Anterior cingulate cortex (tissue), 58 donors: ENCODE measurements at regions not wholly inside any gene's neighbourhood (a gene's known extent, or its start where the extent isn't known, plus 50 kb on each side); places are given as distances from the start of the nearest gene placed in this dataset.
"Not testable (repeated sequence)": the region's sequence is repeated elsewhere in the genome, so short reads cannot be mapped to it uniquely, and the experiment has no call there.

Experiments
- DNase-seq, 58 donors: peaks; one replicate each; lab custom pipeline; 2025; lab: John Stamatoyannopoulos, UW

DNA sequence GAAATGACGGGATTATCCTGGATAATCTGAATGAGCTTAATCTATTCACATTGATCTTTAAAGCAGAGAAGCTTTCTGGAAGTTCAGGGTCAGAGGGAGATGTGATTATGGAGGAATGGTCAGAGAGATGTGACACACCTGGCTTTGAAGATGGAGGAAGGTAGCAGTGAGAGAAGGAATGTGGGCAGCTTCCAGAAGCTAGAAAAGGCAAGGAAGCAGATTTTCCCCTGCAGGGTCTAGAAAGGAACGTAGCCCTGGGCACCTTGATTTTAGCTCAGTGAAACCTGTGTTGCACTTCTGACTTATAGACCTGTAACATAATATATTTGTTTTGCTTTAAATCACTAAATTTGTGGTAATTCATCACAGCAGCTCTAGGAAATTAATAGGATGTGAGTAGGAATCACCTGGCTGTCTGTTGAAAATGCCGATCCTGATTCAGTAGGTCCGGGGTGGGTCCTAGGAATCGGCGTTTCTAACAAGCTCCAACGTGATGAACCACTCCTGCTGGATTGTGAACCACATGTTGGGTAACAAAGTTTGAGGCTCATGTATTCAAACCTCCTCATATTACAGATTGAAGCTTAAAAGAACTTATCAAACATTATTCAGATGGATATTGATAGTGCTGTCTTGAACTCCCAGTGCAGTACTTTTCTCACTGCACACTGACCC lies 157.0 kb downstream of the GJA1 start:
- DNase-seq: no peak

DNA sequence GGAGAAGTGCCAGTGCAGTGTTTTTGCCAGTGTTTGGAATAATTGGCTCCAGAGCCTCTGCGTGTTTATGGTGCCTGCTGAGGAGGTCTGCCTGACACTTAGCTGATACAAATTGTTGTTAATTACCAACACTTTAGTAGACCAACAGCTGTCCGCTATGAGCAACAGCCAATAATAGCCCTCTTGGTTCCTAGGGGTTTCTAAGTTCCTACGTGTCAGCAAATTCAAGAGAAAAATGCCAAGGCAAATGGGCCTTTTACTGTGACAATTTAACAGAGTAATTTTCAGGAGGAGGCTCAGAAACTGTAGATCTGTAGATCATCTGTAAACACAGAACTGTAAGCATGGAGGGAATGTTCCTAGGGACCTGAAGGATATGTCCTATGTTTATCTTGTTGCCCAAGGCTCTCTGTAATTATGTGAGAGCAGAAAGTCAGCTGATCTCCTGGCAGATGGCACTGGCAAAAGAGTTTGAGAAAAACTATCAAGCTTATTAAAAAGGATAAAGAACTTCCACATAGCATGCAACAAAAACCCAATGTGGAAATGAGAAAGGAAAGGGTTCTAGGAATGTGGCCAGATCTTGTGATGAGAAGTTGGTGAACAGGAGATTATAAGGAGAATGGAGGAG lies 157.7 kb downstream of the GJA1 start:
- DNase-seq: peak in 18 of 58 donors; percentile 0 to 48 (median 22)

DNA sequence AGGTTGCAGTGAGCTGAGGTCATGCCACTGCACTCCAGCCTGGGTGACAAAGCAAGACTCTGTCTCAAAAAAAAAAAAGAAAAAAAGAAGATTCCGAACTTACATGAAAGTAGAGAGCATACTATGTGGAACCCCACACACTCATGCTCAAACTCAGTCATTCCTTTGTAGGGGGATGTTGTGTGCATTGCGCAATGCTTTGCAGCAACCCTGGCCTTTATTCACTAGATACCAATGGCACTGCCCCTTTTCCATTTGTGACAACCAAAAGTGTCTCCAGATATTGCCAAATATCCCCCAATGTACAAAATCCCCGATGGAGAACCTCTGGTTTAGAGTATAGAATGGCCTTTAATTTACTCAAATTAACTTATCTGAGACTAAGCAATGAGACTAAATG lies 158.6 kb downstream of the GJA1 start:
- no peak for DNase-seq

DNA sequence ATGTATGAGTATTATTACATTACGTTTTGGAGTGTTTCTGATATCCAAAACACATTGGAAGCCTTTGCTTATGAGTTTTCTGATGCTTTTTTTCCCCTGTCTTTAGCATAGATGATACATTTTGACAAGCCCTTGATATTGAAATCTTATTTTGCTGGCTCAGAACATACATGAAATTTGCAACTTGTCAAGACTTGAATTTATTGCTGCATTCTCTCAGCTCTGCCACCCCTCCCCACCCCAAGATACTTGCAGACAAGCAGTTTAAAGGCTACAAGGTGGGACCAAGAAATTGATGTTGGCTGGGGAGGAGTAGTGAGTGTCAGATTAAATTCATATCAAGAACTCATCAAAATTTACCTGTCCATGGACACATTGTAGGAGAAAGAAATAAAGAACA lies 160.2 kb downstream of the GJA1 start:
- no peak for DNase-seq

DNA sequence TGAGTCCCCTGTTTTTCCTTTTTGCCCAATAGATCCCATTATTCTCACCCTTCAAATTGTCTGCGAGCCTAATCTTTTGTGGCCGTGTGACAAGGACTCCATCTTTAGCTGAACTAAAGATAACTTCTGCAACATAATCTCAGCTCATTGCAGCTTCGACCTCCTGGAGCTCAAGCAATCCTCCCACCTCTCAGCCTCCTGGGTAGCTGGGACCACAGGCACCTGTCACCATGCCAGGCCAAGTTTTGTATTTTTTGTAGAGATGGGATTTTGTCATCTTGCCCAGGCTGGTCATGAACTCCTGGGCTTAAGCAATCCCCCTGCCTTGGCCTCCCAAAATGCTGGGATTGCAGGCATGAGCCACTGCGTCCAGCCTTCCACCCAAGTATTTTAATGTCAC lies 161.0 kb downstream of the GJA1 start:
- no peak for DNase-seq

DNA sequence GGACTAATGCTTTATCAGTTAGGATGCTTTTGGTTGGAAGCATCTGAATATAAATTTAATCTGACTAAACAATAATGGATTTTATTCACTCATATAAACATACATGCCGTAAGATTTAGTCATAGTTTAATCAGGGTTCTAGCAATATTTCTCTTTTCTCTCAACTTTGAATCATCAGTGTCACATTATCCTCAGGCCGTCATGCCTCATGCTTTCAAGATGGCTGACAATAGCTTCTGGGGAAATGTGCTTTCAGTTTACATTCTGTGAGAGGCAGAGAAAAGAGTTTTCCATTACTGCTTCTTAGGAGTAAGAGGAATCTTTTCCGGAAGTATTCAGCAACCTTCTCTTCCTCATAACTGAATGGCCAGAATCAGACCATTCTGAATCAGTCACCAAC lies 162.2 kb downstream of the GJA1 start:
- no peak for DNase-seq

DNA sequence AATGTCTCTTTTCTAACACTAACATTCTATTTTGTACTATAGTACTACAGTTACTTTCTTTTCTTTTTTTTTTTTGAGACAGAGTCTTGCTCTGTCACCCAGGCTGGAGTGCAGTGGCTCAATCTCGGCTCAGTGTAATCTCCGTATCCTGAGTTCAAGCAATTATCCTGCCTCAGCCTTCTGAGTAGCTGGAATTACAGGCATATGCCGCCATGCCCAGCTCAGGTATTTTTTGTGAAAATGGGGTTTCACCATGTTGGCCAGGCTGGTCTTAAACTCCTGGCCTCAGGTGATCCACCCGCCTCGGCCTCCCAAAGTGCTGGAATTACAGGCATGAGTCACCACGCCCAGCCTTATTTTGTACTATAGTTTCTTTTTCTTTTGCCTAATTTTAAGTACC lies 163.9 kb downstream of the GJA1 start:
- DNase-seq: not testable (repeated sequence)

DNA sequence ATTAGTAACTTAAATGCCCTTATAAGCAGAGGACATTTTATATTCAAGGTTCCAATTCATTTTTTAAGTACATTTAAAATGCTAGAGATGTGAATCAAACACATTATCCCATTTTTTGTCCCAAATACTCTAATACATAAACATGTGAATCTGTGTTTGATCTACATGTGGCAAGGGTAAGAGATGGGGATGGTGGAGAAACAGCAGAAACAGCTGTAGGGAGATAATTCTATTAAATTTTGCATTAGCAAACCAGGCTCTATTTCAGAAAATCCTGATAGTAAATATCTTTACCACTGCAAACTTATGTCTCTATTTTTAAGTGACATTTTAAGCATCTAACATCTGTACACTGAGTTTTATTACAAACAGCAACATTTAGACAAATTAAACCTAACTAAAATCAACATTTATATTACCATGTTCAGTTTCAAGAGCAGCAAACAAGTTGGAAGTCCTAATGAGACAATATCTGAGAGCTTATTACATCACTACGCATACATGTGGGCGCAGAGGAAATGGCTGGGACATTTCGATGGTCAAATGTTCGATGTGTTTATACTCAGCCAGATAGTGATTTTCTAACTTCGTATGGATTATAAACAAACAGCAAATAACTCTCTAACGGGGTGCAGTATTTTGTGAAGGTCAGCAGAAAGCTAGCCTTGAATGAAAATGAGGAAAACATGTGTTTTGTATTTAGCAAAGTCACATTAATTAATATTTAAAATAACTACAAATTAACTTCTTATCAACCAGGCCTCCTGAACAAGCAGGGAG lies 165.1 kb downstream of the GJA1 start:
- no peak for DNase-seq

DNA sequence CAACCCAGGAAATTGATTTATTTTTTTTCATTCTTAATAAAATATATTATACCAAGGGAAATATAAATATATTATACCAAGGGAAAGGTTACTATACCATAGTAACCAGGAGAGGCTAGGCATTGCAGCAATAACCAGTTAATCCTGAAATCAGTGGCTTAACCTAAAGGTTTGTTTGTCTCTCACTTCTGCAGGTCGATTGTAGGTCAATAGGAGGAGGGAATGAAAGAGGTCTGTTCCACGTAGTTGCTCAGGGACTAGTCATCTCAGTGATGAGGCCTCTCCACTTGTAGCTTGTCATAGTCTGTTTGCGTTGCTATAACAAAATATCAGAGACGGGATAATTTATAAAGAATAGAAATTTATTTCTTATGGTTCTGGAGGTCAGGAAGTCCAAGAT lies 168.0 kb downstream of the GJA1 start:
- no peak for DNase-seq

DNA sequence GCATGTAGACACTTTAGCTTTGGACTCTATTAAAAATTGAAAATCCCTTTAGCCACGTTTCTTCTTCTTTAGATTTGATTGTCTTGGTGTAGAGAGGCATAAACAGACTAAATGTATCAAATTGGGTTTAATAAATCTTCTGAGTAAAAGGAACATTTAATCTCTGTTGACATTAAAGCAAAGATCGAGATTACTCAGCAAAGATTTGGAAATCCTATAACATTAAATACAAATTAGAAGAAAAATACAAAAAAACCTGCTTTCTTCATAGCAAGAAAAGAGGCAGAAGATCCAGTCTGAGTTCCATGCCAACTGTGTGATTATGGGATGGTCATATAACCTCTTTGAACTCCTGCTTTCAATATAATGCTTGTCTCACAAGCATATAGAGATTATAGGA lies 172.3 kb downstream of the GJA1 start:
- no peak for DNase-seq

DNA sequence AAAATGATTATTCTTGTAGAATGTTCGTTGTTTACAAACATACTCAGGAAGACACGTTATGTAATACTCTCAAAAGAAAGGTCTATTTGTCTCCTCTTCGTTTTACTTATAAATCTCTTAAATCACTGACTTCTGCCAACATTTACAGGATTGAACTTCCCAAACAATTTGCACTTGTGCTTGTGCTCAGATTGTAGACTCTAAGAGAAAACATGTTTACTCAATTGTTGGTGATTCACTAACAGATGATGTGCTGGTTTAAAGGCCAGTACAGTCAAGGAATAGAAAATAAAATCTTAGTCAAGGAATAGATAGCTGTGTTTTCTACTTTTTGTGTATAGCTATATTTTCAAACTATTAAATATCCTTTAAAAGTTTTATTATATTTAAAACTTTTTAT lies 172.8 kb downstream of the GJA1 start:
- no peak for DNase-seq

DNA sequence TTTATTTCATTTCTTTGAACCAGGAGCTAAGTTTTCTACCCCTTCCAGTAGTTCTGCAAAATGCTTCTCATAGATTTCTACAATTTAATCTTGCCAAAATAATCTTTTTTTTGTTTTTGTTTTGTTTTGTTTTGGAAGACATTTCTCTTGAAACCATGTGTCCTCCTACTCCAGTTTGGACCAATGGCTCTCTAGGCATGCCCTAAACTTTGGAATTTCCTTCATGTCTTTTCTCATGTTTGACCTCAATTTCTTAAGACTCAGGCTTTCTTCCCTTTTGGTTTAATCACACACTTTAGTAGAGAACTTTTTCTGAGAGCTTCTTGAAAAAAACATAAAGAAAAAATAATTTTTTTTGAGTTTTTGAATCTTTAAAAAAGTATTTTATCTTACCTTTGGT lies 173.8 kb downstream of the GJA1 start:
- DNase-seq: no peak

DNA sequence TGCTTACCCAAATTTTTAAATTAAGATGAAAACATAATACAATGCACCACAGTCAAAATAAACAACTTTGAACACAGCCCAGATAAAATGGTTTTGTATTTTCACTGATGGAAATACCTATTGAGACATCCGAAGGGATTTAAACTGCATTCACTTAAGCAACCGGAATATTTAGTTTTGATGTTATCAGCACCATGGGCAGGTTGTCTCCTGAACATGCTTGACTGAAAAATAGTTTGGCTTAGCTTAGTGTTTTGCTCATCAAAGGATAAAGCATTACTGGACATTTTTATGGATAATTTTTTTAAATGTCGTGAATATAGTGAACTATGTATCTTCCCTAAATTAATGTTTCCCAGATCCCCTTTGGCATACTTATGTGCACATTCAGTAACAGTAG lies 177.5 kb downstream of the GJA1 start:
- DNase-seq: no peak

DNA sequence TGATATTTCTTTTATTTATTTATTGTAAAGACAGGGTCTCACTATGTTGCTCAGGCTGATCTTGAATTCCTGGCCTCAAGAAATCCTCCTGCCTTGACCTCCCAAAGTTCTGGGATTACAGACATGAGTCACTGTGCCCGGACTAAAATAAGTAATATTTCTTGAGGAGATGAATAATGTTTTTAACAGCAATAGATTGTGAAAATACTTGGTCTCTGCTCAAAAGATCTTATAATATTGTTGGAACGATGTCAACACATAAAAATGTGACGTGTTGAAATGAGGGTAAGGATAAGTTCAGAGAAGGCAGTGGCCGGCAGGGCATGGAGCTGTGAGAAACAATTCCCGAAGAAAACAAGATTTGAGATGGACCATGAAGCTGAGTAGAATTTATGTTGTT lies 178.7 kb downstream of the GJA1 start:
- DNase-seq: no peak

DNA sequence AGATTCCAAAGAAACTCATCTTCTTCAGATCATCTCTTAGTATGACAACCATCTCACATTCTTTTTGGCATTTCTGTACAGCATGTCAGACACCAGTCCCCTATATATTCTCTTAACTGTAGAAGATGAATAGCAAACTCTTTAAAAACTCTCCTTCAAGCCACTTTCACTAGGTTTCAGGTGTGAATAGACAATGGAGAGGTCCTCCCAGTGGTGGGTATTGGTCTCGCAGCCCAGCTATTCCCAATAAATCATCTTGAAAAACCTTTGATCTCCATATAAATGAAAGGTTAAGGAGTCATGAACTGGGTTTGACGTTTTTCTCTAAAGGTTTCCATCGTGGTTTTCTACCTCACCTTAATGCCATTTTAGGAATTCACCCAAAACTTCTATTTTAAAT lies 180.0 kb downstream of the GJA1 start:
- no peak for DNase-seq

DNA sequence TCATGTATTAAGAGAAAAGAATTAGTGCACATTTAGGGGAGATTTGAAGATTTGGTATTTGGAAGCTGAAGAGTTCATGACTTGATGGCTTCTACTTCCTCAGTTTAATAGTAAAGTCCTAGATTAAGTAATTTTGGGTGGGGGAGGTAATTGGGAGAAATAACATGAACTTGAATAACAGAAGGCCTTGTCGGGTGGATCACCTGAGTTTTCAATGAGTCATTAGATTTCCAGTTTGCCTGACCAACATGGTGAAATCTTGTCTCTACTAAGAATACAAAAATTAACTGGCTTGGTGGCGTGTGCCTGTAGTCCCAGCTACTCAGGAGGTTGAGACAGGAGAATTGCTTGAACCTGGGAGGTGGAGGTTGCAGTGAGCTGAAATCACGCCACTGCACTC lies 181.0 kb downstream of the GJA1 start:
- DNase-seq: no peak

DNA sequence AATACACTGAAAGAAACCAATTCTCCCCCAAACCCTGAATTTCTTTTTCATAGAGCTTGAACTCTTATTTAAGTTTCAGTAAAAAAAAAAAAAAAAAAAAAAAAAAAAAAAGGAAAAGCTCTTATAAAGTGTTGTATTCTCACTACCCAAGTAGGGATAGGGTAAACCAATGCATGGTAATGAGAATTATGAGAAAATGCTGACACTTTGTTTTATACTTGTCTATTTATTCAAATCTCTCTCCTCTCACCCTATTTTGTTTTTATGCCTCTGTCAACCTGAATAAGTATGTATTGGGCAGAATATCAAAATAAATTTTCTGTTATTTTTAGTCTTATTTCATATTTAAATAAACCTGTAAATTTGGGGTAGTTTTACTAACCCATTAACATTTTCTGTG lies 181.9 kb downstream of the GJA1 start:
- no peak for DNase-seq

DNA sequence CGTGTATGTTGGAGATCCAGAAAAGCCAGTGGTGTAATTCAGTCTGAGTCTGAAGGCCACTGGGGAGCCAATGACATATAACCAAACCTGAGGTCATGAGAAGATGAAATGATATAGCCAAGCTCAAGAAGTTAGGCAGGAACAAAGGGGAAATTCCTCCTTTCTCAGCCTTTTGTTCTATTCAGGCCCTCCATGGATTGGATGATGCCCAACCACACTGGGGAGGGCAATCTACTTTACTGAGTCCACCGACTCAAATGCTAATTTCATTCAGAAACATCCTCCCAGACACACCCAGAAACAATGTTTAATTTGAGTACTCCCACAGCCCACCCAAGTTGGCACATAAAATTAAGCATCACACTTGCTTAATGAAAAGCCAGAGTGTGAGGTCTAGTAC lies 183.6 kb downstream of the GJA1 start:
- no peak for DNase-seq

DNA sequence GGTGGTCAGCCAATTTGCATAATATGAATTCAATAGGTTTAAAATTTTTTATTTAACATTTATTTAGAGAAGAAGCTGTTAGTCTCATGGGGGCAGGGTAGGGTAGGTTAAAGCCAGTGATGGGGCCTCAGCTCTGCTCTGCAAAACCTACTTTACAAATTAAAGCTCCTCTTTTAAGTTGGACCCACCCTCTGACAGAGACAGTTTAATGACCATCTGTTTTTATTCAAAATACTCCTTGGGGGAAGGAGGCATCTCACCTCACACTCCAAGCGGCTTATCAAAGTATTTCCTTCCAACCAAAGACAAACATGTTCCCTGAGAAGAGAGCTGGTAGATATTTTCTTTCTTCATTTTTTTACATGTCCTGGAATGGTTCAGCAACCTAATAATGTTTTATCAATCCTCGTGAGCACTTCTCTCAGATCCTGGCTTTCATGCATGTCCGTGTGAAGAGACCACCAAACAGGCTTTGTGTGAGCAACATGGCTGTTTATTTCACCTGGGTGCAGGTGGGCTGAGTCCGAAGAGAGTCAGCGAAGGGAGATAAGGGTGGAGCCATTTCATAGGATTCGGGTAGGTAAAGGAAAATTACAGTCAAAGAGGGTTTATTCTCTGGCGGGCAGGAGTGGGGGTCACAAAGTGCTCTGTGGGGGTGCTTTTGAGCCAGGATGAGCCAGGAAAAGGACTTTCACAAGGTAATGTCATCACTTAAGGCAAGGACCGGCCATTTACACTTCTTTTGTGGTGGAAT lies 184.7 kb downstream of the GJA1 start:
- DNase-seq: no peak

DNA sequence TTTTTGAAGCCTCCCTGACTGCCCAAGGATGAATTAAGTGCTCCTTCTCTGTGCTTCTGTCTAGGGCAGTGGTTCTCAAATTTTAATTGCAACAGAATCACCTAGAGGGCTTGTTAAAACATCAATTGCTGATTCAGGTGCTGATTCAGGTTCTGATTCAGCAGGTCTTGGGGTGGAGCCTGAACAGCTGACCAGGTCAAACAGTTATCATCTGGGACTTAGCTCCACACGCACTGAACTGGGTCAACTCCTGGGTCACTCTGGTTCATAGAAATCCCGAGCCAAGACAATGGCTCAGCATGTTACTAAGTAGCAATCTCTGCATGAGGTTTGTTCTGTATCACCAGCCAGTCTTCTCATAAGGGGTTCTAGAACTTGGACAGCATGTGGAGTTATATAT lies 192.3 kb downstream of the GJA1 start:
- DNase-seq: no peak

DNA sequence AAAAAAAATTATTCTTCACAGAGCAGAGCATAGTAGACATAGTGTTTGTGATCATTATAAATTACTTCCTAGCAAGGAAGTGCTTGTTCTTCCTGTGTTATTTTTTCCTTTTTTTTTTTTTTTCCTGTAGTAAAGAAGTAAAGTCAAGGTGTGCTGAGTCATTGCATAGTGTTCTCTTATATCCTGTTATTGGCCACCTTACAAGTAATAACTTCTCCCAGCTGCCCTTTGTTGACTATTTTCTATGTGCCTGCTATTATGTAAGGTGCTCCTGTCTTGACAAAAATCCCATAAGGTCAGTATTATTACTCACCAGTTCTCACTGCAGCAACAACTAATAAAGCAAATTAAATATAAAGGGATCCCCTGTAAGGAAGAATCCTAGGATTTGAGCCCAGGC lies 195.3 kb downstream of the GJA1 start:
- no peak for DNase-seq
